HepG2 (cell line): ENCODE measurements at regions not wholly inside any gene's neighbourhood (a gene's known extent, or its start where the extent isn't known, plus 50 kb on each side); places are given as distances from the start of the nearest gene placed in this dataset.

Source experiments
- ATAC-seq: fragments of 200-7000 bp; cut with Tn5 transposase; 3 replicates; pipeline ENCODE4 v1.9.1; 2020; ENCODE audit warnings: mild to moderate bottlenecking, moderate library complexity
- BruUV-seq: library from RNA; stranded (reverse); fragments of 400-500 nt; replicated peaks from 2 replicates; lab custom pipeline; 2021; lab: Mats Ljungman, UMichigan
- CTCF ChIA-PET: fragments of 300-600 bp; formaldehyde crosslinking; extraction: SDS; loops from one replicate; lab custom pipeline; 2021; ENCODE audit warnings: low total read pairs, inconsistent platforms, low intra/inter-chr PET ratio; lab: Yijun Ruan, JAX
- POLR2A ChIA-PET: fragments of 350-600 bp; sonication (Branson Sonifier 250); formaldehyde crosslinking; loops from one replicate; lab custom pipeline; 2020; ENCODE audit warnings: antibody characterized with exemption, inconsistent platforms; lab: Yijun Ruan, JAX
- DNase-seq: peaks from one replicate; pipeline ENCODE4 v3.0.0-alpha.2; 2015; ENCODE audit warnings: low spot score
- FAIRE-seq: peaks from 3 replicates; lab custom pipeline; 2011; peaks lifted over from hg19 to GRCh38; lab: Jason Lieb, UNC
- H2AFZ ChIP-seq: one replicate; pipeline ENCODE4 v1.6.1; 2011; ENCODE audit warnings: low read length, inconsistent platforms
- H3K27ac ChIP-seq: fragments of 300-600 bp; 3 replicates; pipeline ENCODE4 v1.8.0; 2011; ENCODE audit warnings: mixed run types, mild to moderate bottlenecking, mixed read lengths, low read length, inconsistent platforms; ENCODE audit not compliant: insufficient read depth; ENCODE audit errors: extremely low read length
- H3K27me3 ChIP-seq, 2 experiments: fragments of 200-600 bp in 1 of 2; 2 replicates in 1 of 2; 3 replicates in 1 of 2; pipeline versions ENCODE4 v1.6.0 to v1.8.0; 2011; ENCODE audit warnings: low read length in 2 of 2, mild to moderate bottlenecking in 2 of 2, moderate library complexity in 2 of 2, inconsistent platforms in 1 of 2; ENCODE audit not compliant: insufficient read depth in 2 of 2, control insufficient read depth in 1 of 2
- H3K36me3 ChIP-seq, 2 experiments: fragments of 200-600 bp in 1 of 2; replicated peaks in 1 of 2; 2 replicates in 1 of 2; 3 replicates in 1 of 2; pipeline versions ENCODE4 v1.5.1 to v1.8.0; 2011; ENCODE audit warnings: low read length in 2 of 2, inconsistent platforms in 1 of 2; ENCODE audit not compliant: insufficient read depth in 2 of 2, control insufficient read depth in 1 of 2
- H3K4me1 ChIP-seq: 2 replicates; pipeline ENCODE4 v1.5.1; 2012; ENCODE audit warnings: low read length, inconsistent platforms; ENCODE audit not compliant: insufficient read depth
- H3K4me2 ChIP-seq: 2 replicates; pipeline ENCODE4 v1.6.0; 2011; ENCODE audit warnings: low read depth, low read length, inconsistent platforms
- H3K4me3 ChIP-seq, 3 experiments: fragments of 200-600 bp in 1 of 3; sonication (generic), shearing (Covaris generic) in 1 of 3; replicated peaks in 1 of 3; 2 replicates each; pipeline ENCODE4 v1.5.1; 2011 to 2016; ENCODE audit warnings: low read length in 3 of 3, inconsistent platforms in 2 of 3, low read depth in 2 of 3, mild to moderate bottlenecking in 2 of 3, control low read depth in 1 of 3, mixed read lengths in 1 of 3; ENCODE audit not compliant: insufficient read depth in 1 of 3
- H3K79me2 ChIP-seq: one replicate; pipeline ENCODE4 v1.6.1; 2011; ENCODE audit warnings: low read length, inconsistent platforms; ENCODE audit not compliant: insufficient read depth
- H3K9ac ChIP-seq: 2 replicates; pipeline ENCODE4 v1.6.0; 2011; ENCODE audit warnings: mild to moderate bottlenecking, low read depth, low read length, inconsistent platforms; ENCODE audit not compliant: insufficient read depth
- H3K9me3 ChIP-seq: 2 replicates; pipeline ENCODE4 v1.5.1; 2012; ENCODE audit warnings: mild to moderate bottlenecking, low read length
- H4K20me1 ChIP-seq: 2 replicates; pipeline ENCODE4 v1.6.0; 2011; ENCODE audit warnings: inconsistent platforms, mild to moderate bottlenecking, low read length, moderate library complexity; ENCODE audit not compliant: insufficient read depth
- CC2D1A ChIP-seq: sonication (generic); formaldehyde crosslinking; IDR thresholded peaks from 2 replicates; pipeline ENCODE4 v1.8.1; 2023; ENCODE audit warnings: mild to moderate bottlenecking, missing genetic modification reagents
- E2F1 ChIP-seq: sonication (generic); formaldehyde crosslinking; IDR thresholded peaks from 2 replicates; pipeline ENCODE4 v1.5.0; 2020; ENCODE audit warnings: missing genetic modification reagents
- MAFG ChIP-seq: sonication (generic); formaldehyde crosslinking; IDR thresholded peaks from 2 replicates; pipeline ENCODE4 v1.5.1; 2020; ENCODE audit warnings: mild to moderate bottlenecking, missing genetic modification reagents
- MEF2D ChIP-seq: sonication (generic); formaldehyde crosslinking; IDR thresholded peaks from 2 replicates; pipeline ENCODE4 v1.5.1; 2020; ENCODE audit warnings: mild to moderate bottlenecking, missing genetic modification reagents
- PRPF4 ChIP-seq: fragments of 200-400 bp; formaldehyde crosslinking; IDR thresholded peaks from 2 replicates; pipeline ENCODE4 v1.6.1; 2016; ENCODE audit warnings: low read length, low read depth; ENCODE audit not compliant: poor library complexity, severe bottlenecking
- SETDB1 ChIP-seq: sonication (generic); formaldehyde crosslinking; IDR thresholded peaks from 2 replicates; pipeline ENCODE4 v1.5.1; 2020; ENCODE audit warnings: missing genetic modification reagents, mild to moderate bottlenecking, borderline replicate concordance
- SIN3B ChIP-seq: fragments of 150-350 bp; IDR thresholded peaks from 2 replicates; pipeline ENCODE4 v1.6.1; 2014; ENCODE audit warnings: low read length
- ZNF160 ChIP-seq: sonication (generic); formaldehyde crosslinking; IDR thresholded peaks from 2 replicates; pipeline ENCODE4 v1.8.0; 2022; ENCODE audit warnings: mild to moderate bottlenecking, inconsistent platforms, missing genetic modification reagents
- ZNF230 ChIP-seq: sonication (generic); formaldehyde crosslinking; IDR thresholded peaks from 2 replicates; pipeline ENCODE4 v1.4.0; 2020; ENCODE audit warnings: mild to moderate bottlenecking, missing genetic modification reagents
- ZNF260 ChIP-seq: sonication (generic); formaldehyde crosslinking; IDR thresholded peaks from 2 replicates; pipeline ENCODE4 v1.4.0; 2020; ENCODE audit warnings: missing genetic modification reagents, low read depth, mild to moderate bottlenecking, borderline replicate concordance
- WGBS: methylation state at CpG from one replicate; pipeline ENCODE4 v1.1.6; 2017; ENCODE audit warnings: low lambda C conversion rate; 5-methylcytosine and 5-hydroxymethylcytosine counted together
- in situ Hi-C: cut with HindIII; loops from 2 replicates; pipeline ENCODE4 v1.10.0; 2017; ENCODE audit warnings: low pct_unique_long_range_greater_than_20kb; ENCODE audit not compliant: extremely low pct_ligation_motif_present
- intact Hi-C: fragments of 100-400 bp; cut with micrococcal nuclease; formaldehyde crosslinking; loops from one replicate; pipeline ENCODE4 v1.10.0; 2022; ENCODE audit not compliant: unreplicated experiment
- TF ChIP-seq, protein P1 (sequence below): sonication (generic); formaldehyde crosslinking; IDR thresholded peaks from 2 replicates; pipeline ENCODE4 v1.8.1; 2023; ENCODE audit warnings: missing genetic modification reagents, inconsistent platforms, borderline replicate concordance

GRCh38 chr9:89706086-89706485 is 101.3 kb downstream of the GADD45G start:
- FAIRE-seq (no peak), ATAC-seq (no peak), DNase-seq (no peak)
- intact Hi-C loops, result no loop called here
- ChIA-PET POLR2A (no interaction called here), CTCF (no interaction called here)
- Histone ChIP-seq H3K27ac (no peak overlapping the region), H3K9ac (no peak overlapping the region), H3K9me3 (no peaks in the 10 kb centered on the region), H3K4me3 (no peak overlapping the region), H3K27me3 (no peaks in the 10 kb centered on the region), H3K4me2 (no peak overlapping the region), H3K79me2 (no peaks in the 10 kb centered on the region), H4K20me1 (no peaks in the 10 kb centered on the region), H2AFZ (no peak overlapping the region), H3K36me3 (no peaks in the 10 kb centered on the region), H3K4me1 (no peaks in the 10 kb centered on the region)
- 2% methylated on average over 3 of the region's 3 CpGs for WGBS
- no TSS peak for BruUV-seq
- in situ Hi-C loops, result no loop called here
- TF ChIP-seq SETDB1 (CRISPR knock-in tag) (no peak), ZNF160 (CRISPR knock-in tag) (no peak), E2F1 (CRISPR knock-in tag) (no peak), PRPF4 (no peak), MEF2D (CRISPR knock-in tag) (no peak), CC2D1A (CRISPR knock-in tag) (no peak), ZNF230 (no peak), ZNF260 (CRISPR knock-in tag) (no peak), SIN3B (no peak), MAFG (CRISPR knock-in tag) (no peak)
- TF ChIP-seq, protein P1, sequence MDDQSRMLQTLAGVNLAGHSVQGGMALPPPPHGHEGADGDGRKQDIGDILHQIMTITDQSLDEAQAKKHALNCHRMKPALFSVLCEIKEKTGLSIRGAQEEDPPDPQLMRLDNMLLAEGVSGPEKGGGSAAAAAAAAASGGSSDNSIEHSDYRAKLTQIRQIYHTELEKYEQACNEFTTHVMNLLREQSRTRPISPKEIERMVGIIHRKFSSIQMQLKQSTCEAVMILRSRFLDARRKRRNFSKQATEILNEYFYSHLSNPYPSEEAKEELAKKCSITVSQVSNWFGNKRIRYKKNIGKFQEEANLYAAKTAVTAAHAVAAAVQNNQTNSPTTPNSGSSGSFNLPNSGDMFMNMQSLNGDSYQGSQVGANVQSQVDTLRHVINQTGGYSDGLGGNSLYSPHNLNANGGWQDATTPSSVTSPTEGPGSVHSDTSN (CRISPR knock-in tag), result no peak
